Activated CD8-positive, alpha-beta memory T cell treated with anti-CD3 and anti-CD28 coated beads, Interleukin-2, amount 50 U/mL, for 48 hours (primary cell): ENCODE measurements at regions not wholly inside any gene's neighbourhood (a gene's known extent, or its start where the extent isn't known, plus 50 kb on each side); places are given as distances from the start of the nearest gene placed in this dataset.
"Not testable (repeated sequence)": the region's sequence is repeated elsewhere in the genome, so short reads cannot be mapped to it uniquely, and the experiment has no call there.

ENCODE experiments used
- DNase-seq: peaks from one replicate; pipeline ENCODE4 v3.0.0-alpha.2; 2020

DNA sequence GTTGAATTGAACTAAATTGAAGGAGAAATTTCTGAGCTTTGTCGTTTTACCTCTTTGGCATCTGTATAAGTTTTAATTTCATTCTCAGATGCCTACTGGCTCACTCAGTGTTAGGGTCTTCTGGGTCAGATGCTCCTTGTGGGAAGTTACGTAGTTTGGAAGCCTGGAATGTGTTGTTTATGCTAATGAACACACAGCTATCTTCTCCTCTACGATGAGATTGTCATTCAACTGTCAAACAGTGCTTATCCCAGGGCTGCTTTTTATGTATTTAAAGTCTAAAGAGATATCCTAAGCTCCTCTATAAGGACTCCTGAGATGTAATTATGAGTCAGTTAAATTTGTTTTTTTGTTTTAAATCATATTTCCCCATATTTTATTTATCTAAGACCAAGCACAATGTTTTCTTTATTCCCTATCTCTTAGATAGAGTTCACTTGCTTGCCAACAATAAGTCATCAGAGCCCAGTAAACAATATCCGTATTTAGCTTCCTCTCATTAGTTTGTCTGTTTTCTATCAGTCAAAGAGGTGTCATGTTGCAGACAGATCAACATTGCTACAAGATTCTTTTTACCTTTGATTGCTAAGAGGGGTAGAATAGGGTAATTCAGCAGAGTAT, 368.0 kb upstream of the PDE3A start:
- DNase-seq: no peak

DNA sequence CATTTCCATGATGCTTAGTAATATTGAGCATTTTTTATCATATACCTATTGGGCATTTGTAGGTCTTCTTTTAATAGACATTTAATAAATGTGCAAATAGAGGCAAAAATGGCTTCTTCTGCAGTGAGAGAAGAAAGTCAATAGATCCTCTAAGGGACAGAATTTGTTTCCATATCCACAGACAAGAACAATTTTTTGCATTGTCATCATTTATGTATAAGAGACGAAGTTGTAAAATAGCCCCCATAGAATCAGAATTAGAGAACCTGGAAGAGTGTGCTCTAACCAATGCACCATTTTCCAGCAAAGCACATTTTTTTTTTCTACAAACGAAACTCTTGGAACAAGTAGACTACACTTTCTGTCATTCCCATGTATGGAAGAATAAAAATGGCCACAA, 365.1 kb upstream of the PDE3A start:
- DNase-seq: no peak

DNA sequence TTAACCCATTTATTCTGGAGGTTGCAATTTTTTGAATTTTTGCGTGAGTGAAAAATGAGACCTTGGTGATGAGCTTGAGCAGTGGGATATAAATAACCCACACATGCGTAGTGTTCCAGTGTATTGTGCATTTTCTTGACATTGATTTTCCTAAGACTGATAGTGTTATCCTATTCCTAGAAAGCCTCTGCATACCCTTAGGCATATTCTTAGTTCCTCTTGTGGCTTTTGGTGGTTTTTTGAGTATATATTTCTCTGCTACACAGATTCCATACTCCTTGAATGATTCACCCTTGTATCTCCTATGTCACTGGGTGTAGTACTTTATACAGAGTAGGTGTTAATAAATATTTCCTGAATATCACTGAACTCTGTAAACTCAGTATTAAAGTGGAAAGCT, 363.4 kb upstream of the PDE3A start:
- DNase-seq: no peak

DNA sequence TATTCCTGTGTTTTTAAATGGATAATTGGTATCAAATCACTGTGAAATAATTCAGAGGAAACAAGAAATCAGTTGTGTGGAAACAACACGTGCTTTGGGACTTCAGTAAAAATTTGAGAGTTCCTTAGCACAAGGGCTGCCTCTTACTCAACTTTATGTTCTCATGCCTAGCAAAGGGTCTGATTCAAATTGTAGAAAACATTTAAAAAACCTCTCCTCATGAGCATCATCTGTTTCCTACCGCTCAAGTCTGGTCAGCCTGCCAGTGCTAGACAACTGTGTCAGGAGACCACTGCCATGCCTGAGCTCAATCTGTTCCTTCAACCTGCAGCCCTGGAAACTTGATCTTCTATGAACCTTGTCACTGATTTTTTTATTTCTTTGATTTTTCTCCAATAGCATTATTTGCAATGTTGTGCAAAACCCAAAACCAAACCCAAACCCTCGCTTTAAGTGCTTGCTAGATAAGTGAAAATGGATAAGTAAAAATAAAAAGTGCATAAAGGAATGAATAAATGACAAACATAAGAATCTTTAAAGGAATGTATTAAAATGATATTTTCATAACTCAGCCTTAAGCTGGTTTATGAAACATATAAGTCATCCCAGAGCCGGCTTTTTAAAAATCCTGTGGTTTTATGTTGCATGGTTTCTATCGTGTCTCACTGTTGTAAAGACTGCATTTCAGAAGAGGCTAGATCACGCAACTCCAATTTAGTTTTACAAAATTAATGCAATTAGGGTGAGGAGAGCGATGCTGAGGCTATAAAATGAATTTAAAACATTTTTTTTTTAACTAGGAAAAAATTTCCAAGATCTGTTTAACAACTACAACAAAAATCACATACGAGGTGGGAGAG, 361.2 kb upstream of the PDE3A start:
- no peak for DNase-seq

DNA sequence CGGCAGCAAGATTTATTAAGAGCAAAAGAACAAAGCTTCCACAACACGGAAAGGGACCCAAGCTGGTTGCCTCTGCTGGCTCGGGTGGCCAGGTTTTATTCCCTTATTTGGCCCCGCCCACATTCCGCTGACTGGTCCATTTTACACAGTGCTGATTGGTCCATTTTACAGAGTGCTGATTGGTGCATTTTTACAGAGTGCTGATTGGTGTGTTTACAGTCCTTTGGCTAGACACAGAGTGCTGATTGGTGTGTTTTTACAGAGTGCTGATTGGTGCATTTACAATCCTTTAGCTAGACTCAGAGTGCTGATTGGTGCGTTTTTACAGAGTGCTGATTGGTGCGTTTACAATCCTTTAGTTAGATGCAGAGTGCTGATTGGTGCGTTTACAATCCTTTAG, 358.4 kb upstream of the PDE3A start:
- not testable (repeated sequence) for DNase-seq

DNA sequence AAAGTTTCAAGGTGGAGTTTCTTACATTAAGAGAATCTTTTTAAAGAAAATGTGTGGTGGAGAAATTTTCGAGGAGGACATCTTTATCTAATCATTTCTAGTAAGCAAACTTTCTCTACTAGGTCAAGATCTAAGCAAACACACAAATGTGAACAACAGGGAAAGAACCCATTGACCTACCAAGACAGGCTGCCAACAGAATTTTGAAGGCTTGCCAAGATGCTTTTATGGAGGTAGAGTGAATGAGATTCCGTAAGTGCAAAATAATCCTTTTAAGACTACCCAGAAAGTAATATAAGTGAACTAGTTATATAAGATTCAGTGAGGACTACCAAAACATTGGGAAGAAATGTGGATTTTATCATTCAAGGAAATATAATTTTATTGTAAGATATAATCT, 357.1 kb upstream of the PDE3A start:
- no peak for DNase-seq

DNA sequence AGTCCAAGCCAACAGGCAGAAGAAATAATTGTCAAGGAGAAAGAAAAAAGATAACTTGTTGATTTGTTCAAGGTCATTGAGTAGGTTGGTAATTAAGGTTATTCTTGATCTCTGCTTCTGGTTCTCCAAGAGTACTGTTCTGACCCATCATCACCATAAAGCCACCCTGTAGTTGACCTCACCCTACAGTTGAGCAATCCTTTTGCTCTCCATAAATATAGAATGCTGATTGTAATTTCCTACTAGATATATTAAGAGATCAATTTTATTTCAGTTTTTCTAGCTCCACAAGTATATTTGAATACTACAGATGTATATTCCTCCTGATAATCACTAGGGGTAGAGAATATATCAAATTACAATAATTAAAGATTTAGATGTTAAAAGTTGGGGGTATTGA, 350.5 kb upstream of the PDE3A start:
- DNase-seq: no peak

DNA sequence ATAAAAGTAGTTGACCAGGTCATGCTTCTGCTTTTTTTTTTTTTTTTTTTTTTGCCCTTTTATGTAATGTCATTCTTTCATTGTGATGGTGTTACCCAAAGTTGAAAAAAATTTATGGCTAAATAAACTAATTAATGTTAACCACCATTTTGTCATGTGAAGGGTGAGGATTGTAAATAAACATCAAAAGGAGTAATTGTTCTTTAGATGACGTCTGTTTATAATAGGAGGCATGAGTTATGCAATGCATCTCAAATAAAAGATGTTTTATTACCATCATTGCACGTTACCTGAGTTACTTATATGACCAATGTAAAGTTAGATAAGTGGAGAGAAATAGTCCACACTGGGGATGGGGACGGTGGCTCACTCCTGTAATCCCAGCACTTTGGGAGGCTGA, 349.9 kb upstream of the PDE3A start:
- DNase-seq: no peak

DNA sequence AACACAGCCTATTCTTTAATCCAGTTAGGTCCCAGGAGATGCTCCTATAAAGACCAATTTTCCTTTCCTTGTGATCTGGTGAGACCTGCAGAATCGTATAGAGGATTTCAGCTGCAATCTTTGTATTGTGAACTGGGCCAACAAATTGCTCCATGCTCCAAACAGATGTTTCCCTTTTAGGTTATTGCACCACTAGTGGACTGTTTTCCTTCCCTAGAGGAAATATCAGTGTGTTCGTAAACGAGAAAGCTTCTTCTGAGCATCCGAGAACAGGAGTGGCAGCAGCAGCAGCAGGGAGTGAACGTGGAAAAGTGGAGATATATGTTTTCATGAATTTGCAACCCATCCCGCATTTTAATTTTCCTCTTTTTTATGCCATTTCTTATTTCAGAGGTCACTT, 344.1 kb upstream of the PDE3A start:
- no peak for DNase-seq

DNA sequence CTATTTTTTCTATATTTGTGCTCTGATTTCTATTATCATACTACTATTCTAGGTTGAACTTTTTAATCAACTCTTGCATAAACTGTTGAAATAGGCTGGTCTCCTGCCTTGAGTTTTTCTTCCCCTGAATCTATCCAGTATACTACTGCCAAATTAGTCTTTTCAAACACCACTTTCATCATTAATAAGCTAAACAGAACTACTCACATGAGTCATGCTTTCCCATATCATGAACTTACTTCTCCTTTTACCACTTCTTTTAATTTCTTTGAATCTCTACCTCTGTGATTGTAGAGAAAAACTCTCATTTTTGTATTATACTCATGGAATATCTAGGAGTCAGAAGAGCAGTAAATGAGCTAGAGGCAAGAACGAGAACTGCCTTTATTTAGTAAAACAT, 340.3 kb upstream of the PDE3A start:
- DNase-seq: no peak

DNA sequence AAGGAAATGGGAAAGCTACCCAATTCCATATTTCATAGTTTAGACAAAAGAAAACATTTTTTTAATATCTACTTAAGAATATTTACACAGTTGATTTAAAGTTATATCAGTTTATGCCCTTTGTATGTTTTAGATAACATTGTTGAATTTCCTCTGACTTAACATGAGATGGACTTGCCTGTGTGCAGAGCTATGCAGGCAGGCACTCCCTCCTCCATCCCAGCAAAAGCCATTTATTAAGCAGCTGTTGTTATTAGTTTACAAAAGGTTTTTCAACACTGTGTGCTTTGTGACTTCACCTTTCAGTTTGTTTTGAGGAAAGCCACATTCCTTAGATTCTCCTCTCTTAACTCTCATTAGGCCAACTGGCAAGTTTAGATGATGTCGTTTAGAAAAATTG, 337.5 kb upstream of the PDE3A start:
- DNase-seq: no peak

DNA sequence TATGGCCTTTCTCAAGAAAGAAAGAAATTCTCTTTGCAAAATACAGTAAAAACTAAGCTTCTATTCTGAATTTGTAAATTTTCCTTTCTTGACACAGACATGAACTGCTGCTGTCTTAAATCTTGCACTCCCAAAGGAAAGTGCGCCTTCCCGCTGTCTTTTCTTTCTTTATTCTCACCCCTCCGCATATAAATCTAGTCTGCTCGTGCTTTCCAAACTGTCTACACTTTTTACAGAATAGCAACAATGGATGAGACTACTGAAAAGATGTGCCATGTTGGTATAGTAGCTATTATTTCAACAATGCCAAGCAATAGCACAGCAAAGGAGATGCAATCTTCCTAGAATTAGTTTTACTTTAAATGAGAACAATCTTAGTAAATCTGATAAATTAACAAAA, 328.8 kb upstream of the PDE3A start:
- DNase-seq: no peak

DNA sequence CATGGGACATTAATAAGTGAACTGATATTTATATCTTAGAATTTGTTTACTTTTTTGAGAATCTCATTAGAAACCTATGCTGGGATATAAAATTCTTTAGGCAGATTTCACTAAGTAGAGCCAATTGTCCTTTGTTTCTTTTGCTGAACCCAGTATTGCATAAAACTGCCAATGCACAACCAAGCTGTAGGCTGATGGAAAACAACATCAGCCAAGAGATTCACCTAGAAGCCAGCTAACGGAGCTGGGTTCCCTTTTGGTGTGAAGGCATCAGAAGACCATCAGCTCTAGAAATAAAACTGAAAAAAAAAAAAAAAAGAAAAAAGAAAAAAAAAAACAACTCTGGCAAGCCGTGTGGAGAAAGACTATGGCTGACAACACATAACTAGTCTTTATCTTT, 328.2 kb upstream of the PDE3A start:
- DNase-seq: no peak

DNA sequence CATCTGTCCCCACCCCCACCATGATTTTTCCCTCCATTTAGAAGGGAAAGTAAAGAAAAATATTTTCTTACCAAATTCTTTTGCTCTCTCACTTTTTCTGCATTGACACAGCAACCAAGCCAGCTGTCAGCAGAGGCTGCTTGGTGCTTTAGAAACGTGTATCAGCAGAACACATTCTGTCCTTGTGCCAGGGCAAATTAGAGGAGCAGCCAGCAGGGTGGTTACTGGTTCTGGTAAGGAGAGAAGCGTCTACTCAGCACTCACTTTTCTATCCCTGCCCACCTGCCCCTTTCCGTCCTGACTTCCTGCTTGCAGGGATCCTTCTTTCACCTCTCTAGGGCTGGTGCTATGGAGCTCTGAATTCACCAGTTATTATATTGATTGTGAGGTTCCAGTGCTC, 327.5 kb upstream of the PDE3A start:
- DNase-seq: no peak

DNA sequence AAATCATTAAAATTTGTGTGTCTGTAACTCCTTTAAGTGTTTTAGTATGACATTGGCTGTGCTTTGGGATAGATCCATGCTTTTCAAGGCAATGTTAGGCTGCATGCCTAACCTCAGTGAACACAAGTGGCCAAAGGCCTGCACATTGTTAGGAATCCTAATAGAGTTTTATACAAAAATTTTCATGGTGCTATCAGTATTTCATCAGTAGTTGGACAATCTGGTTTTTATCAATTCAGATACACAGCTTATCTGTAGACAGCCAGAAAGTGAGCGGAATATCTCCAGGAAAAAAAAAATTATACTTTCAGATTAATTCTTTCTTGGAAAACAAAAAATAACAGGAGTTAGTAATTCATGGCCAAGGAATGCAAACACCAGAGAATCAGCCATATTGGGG, 324.0 kb upstream of the PDE3A start:
- no peak for DNase-seq

DNA sequence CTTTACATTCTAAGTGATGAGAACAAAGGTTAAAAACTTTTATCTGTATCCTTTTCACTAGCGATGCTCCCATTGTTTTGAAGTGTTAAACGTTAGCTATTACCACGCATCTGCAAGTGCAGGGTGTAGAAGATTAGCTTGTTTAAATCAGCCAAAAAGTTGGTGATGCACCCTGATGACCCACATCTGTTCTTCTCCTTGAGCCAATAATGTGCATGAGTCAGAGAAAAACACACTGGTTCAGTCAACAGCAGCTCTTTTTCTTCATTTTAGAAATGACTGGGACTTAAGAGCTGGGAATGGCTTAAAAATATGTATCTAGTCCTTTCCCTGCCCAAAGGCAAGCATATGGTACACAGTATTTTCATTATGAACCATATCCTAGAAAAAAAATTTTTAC, 323.5 kb upstream of the PDE3A start:
- DNase-seq: no peak

DNA sequence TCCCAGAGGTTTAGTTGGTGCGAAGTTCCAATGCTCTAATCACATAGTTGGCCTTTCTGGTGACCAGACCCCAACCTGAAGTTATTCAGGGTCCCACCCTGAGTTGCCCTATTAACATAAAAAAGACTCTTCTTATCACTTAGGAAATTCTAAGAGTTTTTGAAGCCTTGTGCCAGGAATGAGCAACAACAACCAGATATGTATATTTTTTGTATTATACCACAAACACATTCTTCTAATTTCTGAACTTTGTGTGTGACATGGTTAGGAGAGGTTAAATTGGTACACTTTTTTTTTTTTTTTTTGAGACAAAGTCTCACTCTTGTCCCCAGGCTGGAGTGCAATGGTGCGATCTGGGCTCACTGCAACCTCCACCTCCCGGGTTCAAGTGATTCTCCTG, 320.4 kb upstream of the PDE3A start:
- no peak for DNase-seq

DNA sequence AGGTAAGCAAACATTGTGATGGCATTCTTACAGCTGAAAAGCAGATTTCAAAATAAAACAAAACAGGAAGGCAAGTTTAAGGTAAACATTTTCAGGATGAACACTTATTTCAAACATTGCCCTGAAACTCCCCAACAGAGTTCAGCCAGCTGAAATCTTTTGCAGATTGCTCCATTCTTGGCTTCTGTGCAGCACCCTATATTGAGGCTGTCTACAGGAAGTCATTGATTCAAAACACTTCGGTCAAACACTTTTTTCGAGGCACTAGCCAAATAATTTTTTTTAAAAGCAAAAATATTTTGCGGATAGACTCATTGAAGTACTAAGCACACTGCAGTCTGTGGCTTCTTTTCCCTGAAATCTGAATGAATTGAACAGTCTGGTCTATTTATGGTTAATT, 318.1 kb upstream of the PDE3A start:
- DNase-seq: no peak

DNA sequence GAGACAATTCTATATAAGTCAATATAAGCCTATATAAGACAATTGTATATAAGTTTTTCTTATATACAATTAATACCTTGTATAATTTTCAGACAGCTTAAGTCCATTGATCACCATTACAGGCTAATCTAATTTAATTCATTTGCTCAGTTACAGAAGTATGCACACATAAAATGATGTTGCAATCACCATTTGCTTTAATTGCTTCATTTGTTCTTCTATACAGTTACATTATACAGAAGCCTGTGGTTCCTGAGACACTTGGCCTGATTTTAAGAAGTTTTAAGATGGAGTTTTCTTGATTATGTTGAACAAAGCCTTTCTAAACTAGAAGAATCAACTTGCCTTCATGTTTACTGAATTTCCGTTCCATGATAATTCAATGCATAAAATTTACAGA, 314.6 kb upstream of the PDE3A start:
- DNase-seq: no peak

DNA sequence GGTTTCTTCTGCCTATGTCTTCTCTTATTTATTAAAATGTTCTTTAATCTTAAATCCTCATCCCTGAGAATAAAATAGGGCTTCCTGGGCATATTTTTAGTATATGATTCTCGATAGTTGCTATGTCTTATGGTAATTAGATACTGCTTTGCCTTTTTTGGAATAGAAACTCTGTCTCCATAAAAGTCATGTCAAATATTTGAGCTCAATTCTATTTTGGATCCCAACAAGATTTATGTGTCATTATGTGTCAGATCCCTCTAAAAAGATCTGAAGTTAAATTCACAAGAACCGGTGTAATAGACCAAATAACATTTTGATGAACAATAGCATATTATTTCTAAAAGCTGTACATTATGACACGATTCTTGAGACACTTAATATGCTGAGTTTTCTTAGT, 312.5 kb upstream of the PDE3A start:
- no peak for DNase-seq

DNA sequence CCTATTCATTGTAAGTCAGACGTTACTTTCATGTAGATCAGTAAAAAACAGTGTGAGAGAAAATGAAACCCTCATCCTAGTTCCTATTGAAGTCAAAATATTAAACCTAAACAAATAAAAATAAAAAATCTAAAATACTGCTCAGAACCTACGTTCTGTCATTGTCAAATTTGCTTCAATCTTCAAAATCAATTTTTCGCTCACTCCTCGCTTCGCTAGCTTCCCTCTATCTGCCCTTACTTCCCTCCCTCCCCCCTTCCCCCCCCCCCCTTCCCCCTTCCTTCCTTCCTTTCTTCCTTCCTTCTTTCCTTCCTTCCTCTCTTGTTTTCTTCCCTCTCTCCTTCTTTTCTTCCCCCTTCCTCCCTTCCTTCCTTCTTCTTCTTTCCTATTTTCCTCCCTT, 310.9 kb upstream of the PDE3A start:
- DNase-seq: no peak

DNA sequence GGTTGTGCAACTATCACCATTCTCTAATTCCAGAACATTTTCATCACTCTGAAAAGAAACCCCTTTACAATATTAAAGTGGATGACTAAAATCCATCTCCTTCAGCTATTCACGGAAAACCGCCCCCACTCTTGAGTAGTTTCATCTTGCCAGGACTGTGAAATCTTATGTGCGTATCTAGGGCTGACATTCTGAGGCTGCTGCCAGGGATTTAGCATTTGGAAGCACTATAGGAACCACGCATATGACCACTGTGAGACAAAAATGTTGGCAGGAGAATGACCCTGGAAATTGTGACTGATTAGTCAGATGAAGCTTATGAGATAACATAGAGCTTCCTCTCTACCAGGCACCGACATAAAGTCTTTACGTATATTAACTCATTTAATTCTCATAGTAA, 305.2 kb upstream of the PDE3A start:
- DNase-seq: no peak

DNA sequence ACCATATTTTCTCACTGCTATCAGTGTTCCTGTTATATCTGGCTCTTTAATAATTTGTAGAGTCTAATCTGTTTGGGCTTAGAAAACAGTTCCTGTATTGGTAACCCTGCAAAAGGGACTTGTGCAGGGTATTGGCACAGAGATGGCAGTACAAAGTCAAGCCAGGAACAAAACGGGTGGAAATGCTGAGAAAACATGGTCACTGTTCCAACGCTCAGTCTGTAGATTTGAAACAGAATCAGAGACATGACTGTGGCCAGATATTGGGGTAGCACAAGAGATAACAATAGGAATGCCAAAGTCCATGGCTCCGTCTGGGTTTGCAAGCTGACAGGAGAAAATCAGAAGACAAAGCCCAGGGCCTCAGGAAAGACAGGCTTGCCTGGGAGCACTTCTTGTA, 290.7 kb upstream of the PDE3A start:
- DNase-seq: no peak

DNA sequence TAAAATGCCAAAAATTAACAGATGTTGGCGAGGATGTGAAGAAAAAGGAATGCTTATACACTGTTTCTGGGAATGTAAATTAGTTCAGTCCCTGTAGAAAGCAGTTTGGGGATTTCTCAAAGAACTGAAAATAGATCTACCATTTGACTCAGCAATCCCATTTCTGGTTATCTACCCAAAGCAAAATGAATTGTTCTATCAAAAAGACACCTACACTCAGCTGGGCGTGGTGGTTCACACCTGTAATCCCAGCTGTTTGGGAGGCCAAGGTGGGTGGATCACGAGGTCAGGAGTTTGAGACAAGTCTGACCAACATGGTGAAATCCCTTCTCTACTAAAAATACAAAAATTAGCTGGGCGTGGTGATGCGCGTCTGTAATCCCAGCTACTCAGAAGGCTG, 279.3 kb upstream of the PDE3A start:
- no peak for DNase-seq

DNA sequence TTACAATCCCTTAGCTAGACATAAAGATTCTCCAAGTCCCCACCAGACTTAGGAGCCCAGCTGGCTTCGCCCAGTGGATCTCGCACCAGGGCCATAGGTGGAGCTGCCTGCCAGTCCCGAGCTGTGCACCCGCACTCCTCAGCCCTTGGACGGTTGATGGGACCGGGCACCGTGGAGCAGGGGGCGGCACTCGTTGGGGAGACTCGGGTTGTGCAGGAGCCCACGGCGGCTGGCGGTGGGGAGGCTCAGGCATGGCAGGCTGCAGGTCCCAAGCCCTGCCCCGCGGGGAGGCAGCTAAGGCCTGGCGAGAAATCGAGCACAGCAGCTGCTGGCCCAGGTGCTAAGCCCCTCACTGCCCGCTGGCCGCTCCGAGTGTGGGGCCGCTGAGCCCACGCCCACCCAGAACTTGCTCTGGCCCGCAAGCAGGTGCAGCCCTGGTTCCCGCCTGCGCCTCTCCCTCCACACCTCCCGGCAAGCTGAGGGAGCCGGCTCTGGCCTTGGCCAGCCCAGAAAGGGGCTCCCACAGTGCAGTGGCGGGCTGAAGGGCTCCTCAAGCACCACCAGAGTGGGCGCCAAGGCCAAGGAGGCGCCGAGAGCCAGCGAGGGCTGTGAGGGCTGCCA, 275.0 kb upstream of the PDE3A start:
- DNase-seq: not testable (repeated sequence)
